Liver (tissue), 8 donors: ENCODE measurements at regions not wholly inside any gene's neighbourhood (a gene's known extent, or its start where the extent isn't known, plus 50 kb on each side); places are given as distances from the start of the nearest gene placed in this dataset.

Source experiments
- DNase-seq: peaks from one replicate; pipeline ENCODE4 v3.0.0-alpha.2; 2017; ENCODE audit warnings: low spot score
- H3K27ac ChIP-seq, 2 donors: one replicate each; pipeline ENCODE4 v1.7.0; 2013; ENCODE audit warnings: inconsistent platforms in 2 of 2, low read length in 2 of 2, control low read depth in 1 of 2, low read depth in 1 of 2, mild to moderate bottlenecking in 1 of 2
- H3K27me3 ChIP-seq, 4 donors: one replicate each; pipeline versions ENCODE4 v1.6.1 to v1.7.0; 2013; ENCODE audit warnings: low read length in 3 of 4, inconsistent platforms in 1 of 4, mild to moderate bottlenecking in 1 of 4, moderate library complexity in 1 of 4; ENCODE audit not compliant: control insufficient read depth in 4 of 4, insufficient read depth in 4 of 4
- H3K36me3 ChIP-seq, 4 donors: one replicate each; pipeline versions ENCODE4 v1.6.1 to v1.7.0; 2013; ENCODE audit warnings: low read length in 3 of 4, mild to moderate bottlenecking in 3 of 4, low read depth in 1 of 4, moderate library complexity in 1 of 4; ENCODE audit not compliant: control insufficient read depth in 4 of 4, insufficient read depth in 3 of 4
- H3K4me1 ChIP-seq, 4 donors: one replicate each; pipeline versions ENCODE4 v1.6.1 to v1.7.0; 2013; ENCODE audit warnings: low read length in 3 of 4, mild to moderate bottlenecking in 3 of 4, moderate library complexity in 1 of 4; ENCODE audit not compliant: control insufficient read depth in 4 of 4, insufficient read depth in 4 of 4
- H3K4me3 ChIP-seq, 3 donors: one replicate each; pipeline versions ENCODE4 v1.6.1 to v1.7.0; 2013; ENCODE audit warnings: low read length in 3 of 3, control low read depth in 1 of 3, low read depth in 1 of 3, mild to moderate bottlenecking in 1 of 3
- H3K9ac ChIP-seq, 2 donors: one replicate each; pipeline ENCODE4 v1.7.0; 2013; ENCODE audit warnings: low read length in 2 of 2, mild to moderate bottlenecking in 2 of 2, moderate library complexity in 2 of 2, control low read depth in 1 of 2, low read depth in 1 of 2
- H3K9me3 ChIP-seq, 4 donors: one replicate each; pipeline versions ENCODE4 v1.6.1 to v1.7.0; 2013; ENCODE audit warnings: low read length in 3 of 4; ENCODE audit not compliant: control insufficient read depth in 4 of 4
- CTCF ChIP-seq: fragments of 150-350 bp; IDR thresholded peaks from 2 replicates; pipeline ENCODE4 v1.5.1; 2017; ENCODE audit warnings: improper control_type of control experiment, low read depth, low read length; ENCODE audit not compliant: missing input control
- EGR1 ChIP-seq, 2 donors: IDR thresholded peaks; 2 replicates each; pipeline ENCODE4 v1.6.1; 2016 to 2018; ENCODE audit warnings: antibody characterized with exemption in 2 of 2, low read depth in 2 of 2
- FOXA1 ChIP-seq: IDR thresholded peaks from 2 replicates; pipeline ENCODE4 v1.6.1; 2016; ENCODE audit warnings: antibody characterized with exemption
- FOXA2 ChIP-seq: IDR thresholded peaks from 2 replicates; pipeline ENCODE4 v1.6.1; 2016; ENCODE audit warnings: antibody characterized with exemption
- GABPA ChIP-seq, 2 donors: IDR thresholded peaks in 1 of 2; conservative IDR thresholded peaks in 1 of 2; 2 replicates each; pipeline ENCODE4 v1.6.1; 2016; ENCODE audit warnings: antibody characterized with exemption in 2 of 2, mild to moderate bottlenecking in 1 of 2, moderate library complexity in 1 of 2
- HNF4A ChIP-seq, 2 donors: conservative IDR thresholded peaks; 2 replicates each; pipeline ENCODE4 v1.6.1; 2016; ENCODE audit warnings: antibody characterized with exemption in 2 of 2, mild to moderate bottlenecking in 2 of 2
- HNF4G ChIP-seq: IDR thresholded peaks from 2 replicates; pipeline ENCODE4 v1.6.1; 2016; ENCODE audit warnings: antibody characterized with exemption
- JUND ChIP-seq, 2 donors: IDR thresholded peaks; 2 replicates each; pipeline ENCODE4 v1.6.1; 2016; ENCODE audit warnings: antibody characterized with exemption in 2 of 2
- NR2F2 ChIP-seq: IDR thresholded peaks from 2 replicates; pipeline ENCODE4 v1.6.1; 2016; ENCODE audit warnings: antibody characterized with exemption
- RAD21 ChIP-seq, 2 donors: IDR thresholded peaks; 2 replicates each; pipeline ENCODE4 v1.6.1; 2016; ENCODE audit warnings: antibody characterized with exemption in 2 of 2, mild to moderate bottlenecking in 2 of 2
- REST ChIP-seq: IDR thresholded peaks from 2 replicates; pipeline ENCODE4 v1.6.1; 2016; ENCODE audit warnings: antibody characterized with exemption, mild to moderate bottlenecking
- RXRA ChIP-seq, 2 donors: IDR thresholded peaks; 2 replicates each; pipeline ENCODE4 v1.6.1; 2017 to 2018; ENCODE audit warnings: antibody characterized with exemption in 2 of 2, mild to moderate bottlenecking in 1 of 2
- YY1 ChIP-seq: IDR thresholded peaks from 2 replicates; pipeline ENCODE4 v1.6.1; 2016; ENCODE audit warnings: antibody characterized with exemption, mild to moderate bottlenecking
- ZBTB33 ChIP-seq: IDR thresholded peaks from 2 replicates; pipeline ENCODE4 v1.6.1; 2016; ENCODE audit warnings: antibody characterized with exemption
- WGBS: extraction: QIAGEN DNeasy Blood & Tissue Kit; methylation state at CpG from one replicate; pipeline ENCODE4 v1.1.7; 2013; 5-methylcytosine and 5-hydroxymethylcytosine counted together
- donor health status: healthy.
- donor health status: healthy.
- donor health status: healthy.
- donor health status: healthy.
- donor health status: healthy.

- H3K4me3 ChIP-seq: no peak overlapping the region
- peak; percentile 61 to 68 for TF ChIP-seq RAD21 (IDR thresholded peaks at IDR 0.05)
- no peak for TF ChIP-seq HNF4A (conservative IDR thresholded peaks at IDR 0.05)
- TF ChIP-seq FOXA1: no peak
- no peak for TF ChIP-seq GABPA (IDR thresholded peaks at IDR 0.05 in 1 of 2, conservative IDR thresholded peaks at IDR 0.05 in 1 of 2)
- TF ChIP-seq CTCF: peak; percentile 33
- no peak overlapping the region for H3K9ac ChIP-seq
- DNase-seq: no peak
- no peaks in the 10 kb centered on the region for H3K4me1 ChIP-seq
- 25% methylated on average over 3 of the region's 3 CpGs for WGBS
- H3K27me3 ChIP-seq: peaks cover 0 to 14% (median 2%) of the 10 kb centered on the region in 4 donors
- H3K27ac ChIP-seq: no peak overlapping the region
- no peaks in the 10 kb centered on the region for H3K9me3 ChIP-seq
- H3K36me3 ChIP-seq: no peaks in the 10 kb centered on the region
These were observed 132.8 kb downstream of the DTHD1 start for GRCh38 chr4:36414248-36414647.

GRCh38 chr4:36417146-36417545, 135.7 kb downstream of the DTHD1 start:
- TF ChIP-seq EGR1 (IDR thresholded peaks at IDR 0.05; ENCODE audit: low read depth in 2 of 2) (no peak), RAD21 (IDR thresholded peaks at IDR 0.05) (no peak), JUND (IDR thresholded peaks at IDR 0.05) (no peak), GABPA (IDR thresholded peaks at IDR 0.05 in 1 of 2, conservative IDR thresholded peaks at IDR 0.05 in 1 of 2) (no peak)
- Histone ChIP-seq H3K27ac (no peak overlapping the region), H3K4me3 (no peak overlapping the region)

GRCh38 chr4:36420111-36420679, 138.8 kb downstream of the DTHD1 start:
- Histone ChIP-seq H3K9ac (no peak overlapping the region), H3K4me3 (no peak overlapping the region), H3K36me3 (no peaks in the 10 kb centered on the region), H3K27me3 (peaks cover 0 to 14% (median 2%) of the 10 kb centered on the region in 4 donors), H3K27ac (no peak overlapping the region), H3K4me1 (no peaks in the 10 kb centered on the region), H3K9me3 (no peaks in the 10 kb centered on the region)
- DNase-seq: no peak
- 89% methylated on average over 3 of the region's 3 CpGs for WGBS
- TF ChIP-seq RXRA (IDR thresholded peaks at IDR 0.05): no peak
- no peak for TF ChIP-seq JUND (IDR thresholded peaks at IDR 0.05)
- TF ChIP-seq ZBTB33: no peak
- no peak for TF ChIP-seq CTCF
- no peak for TF ChIP-seq HNF4A (conservative IDR thresholded peaks at IDR 0.05)
- TF ChIP-seq EGR1 (IDR thresholded peaks at IDR 0.05; ENCODE audit: low read depth in 2 of 2): no peak
- no peak for TF ChIP-seq FOXA1
- TF ChIP-seq FOXA2: no peak
- TF ChIP-seq GABPA (IDR thresholded peaks at IDR 0.05 in 1 of 2, conservative IDR thresholded peaks at IDR 0.05 in 1 of 2): no peak
- TF ChIP-seq HNF4G: no peak
- TF ChIP-seq YY1: no peak
- no peak for TF ChIP-seq REST
- TF ChIP-seq NR2F2: no peak
- TF ChIP-seq RAD21 (IDR thresholded peaks at IDR 0.05): no peak

More at GRCh38 chr4:36417146-36417545, 135.7 kb downstream of the DTHD1 start:
- no peak for DNase-seq
- H3K27me3 ChIP-seq: peaks cover 0 to 14% (median 2%) of the 10 kb centered on the region in 4 donors
- no peaks in the 10 kb centered on the region for H3K36me3 ChIP-seq
- H3K9ac ChIP-seq: no peak overlapping the region
- WGBS: 87% methylated on average over 12 of the region's 12 CpGs
- H3K4me1 ChIP-seq: no peaks in the 10 kb centered on the region
- no peaks in the 10 kb centered on the region for H3K9me3 ChIP-seq
